Embryonic facial prominence (tissue), 1 donor: ENCODE measurements at regions not wholly inside any gene's neighbourhood (a gene's known extent, or its start where the extent isn't known, plus 50 kb on each side); places are given as distances from the start of the nearest gene placed in this dataset.
"Not testable (repeated sequence)": the region's sequence is repeated elsewhere in the genome, so short reads cannot be mapped to it uniquely, and the experiment has no call there.

Source experiments
- DNase-seq: peaks from one replicate; pipeline ENCODE4 v3.0.0-alpha.2; 2016; ENCODE audit errors: extremely low spot score

- DNase-seq: no peak
Measured at GRCh38 chr9:2243666-2244555, 228.8 kb downstream of the SMARCA2 start.

GRCh38 chr9:2247340-2247739 is 232.2 kb downstream of the SMARCA2 start:
- no peak for DNase-seq

GRCh38 chr9:2248768-2249265 is 233.7 kb downstream of the SMARCA2 start:
- DNase-seq: no peak

- no peak for DNase-seq
Measured at GRCh38 chr9:2253636-2254580, 238.8 kb downstream of the SMARCA2 start.

GRCh38 chr9:2255128-2255527 is 240.0 kb downstream of the SMARCA2 start:
- DNase-seq: no peak

GRCh38 chr9:2257248-2257929 is 242.2 kb downstream of the SMARCA2 start:
- no peak for DNase-seq

- DNase-seq: no peak
Measured at GRCh38 chr9:2260417-2261306, 245.5 kb downstream of the SMARCA2 start.

GRCh38 chr9:2261421-2262103 is 246.4 kb downstream of the SMARCA2 start:
- no peak for DNase-seq

- DNase-seq: no peak
Measured at GRCh38 chr9:2262386-2263071, 247.4 kb downstream of the SMARCA2 start.

- DNase-seq: no peak
Measured at GRCh38 chr9:2263111-2263510, 248.0 kb downstream of the SMARCA2 start.

- no peak for DNase-seq
Measured at GRCh38 chr9:2263665-2264064, 248.5 kb downstream of the SMARCA2 start.

GRCh38 chr9:2264081-2264480 is 248.9 kb downstream of the SMARCA2 start:
- DNase-seq: no peak

- DNase-seq: no peak
Measured at GRCh38 chr9:2267181-2267745, 252.1 kb downstream of the SMARCA2 start.

GRCh38 chr9:2269778-2270177 is 254.6 kb downstream of the SMARCA2 start:
- no peak for DNase-seq

- DNase-seq: no peak
Measured at GRCh38 chr9:2270565-2270964, 255.4 kb downstream of the SMARCA2 start.

GRCh38 chr9:2271426-2271825 is 256.3 kb downstream of the SMARCA2 start:
- no peak for DNase-seq

- DNase-seq: no peak
Measured at GRCh38 chr9:2274762-2275161, 259.6 kb downstream of the SMARCA2 start.

- DNase-seq: no peak
Measured at GRCh38 chr9:2276296-2276695, 261.1 kb downstream of the SMARCA2 start.

- DNase-seq: not testable (repeated sequence)
Measured at GRCh38 chr9:2277133-2277532, 262.0 kb downstream of the SMARCA2 start.
